NOMO-1 treated with DMSO at 0.1 percent for 48 hours (cell line): ENCODE measurements at regions not wholly inside any gene's neighbourhood (a gene's known extent, or its start where the extent isn't known, plus 50 kb on each side); places are given as distances from the start of the nearest gene placed in this dataset.

Experiments
- DNase-seq: peaks from one replicate; lab custom pipeline; 2025; ENCODE audit not compliant: unreplicated experiment; lab: John Stamatoyannopoulos, UW

GRCh38 chr2:134135793-134136192 is 118.1 kb upstream of the MGAT5 start:
- no peak for DNase-seq

- no peak for DNase-seq
Measured at GRCh38 chr2:134136731-134137130, 117.1 kb upstream of the MGAT5 start.

GRCh38 chr2:134137182-134137611 is 116.7 kb upstream of the MGAT5 start:
- DNase-seq: peak; percentile 60

GRCh38 chr2:134138115-134138514 is 115.8 kb upstream of the MGAT5 start:
- no peak for DNase-seq

- no peak for DNase-seq
Measured at GRCh38 chr2:134139611-134140010, 114.3 kb upstream of the MGAT5 start.

- no peak for DNase-seq
Measured at GRCh38 chr2:134140251-134140661, 113.6 kb upstream of the MGAT5 start.

- no peak for DNase-seq
Measured at GRCh38 chr2:134141598-134142340, 112.1 kb upstream of the MGAT5 start.

GRCh38 chr2:134142341-134142738 is 111.5 kb upstream of the MGAT5 start:
- no peak for DNase-seq

- DNase-seq: no peak
Measured at GRCh38 chr2:134142903-134143302, 111.0 kb upstream of the MGAT5 start.

GRCh38 chr2:134143568-134143967 is 110.3 kb upstream of the MGAT5 start:
- DNase-seq: no peak

GRCh38 chr2:134144081-134144596 is 109.7 kb upstream of the MGAT5 start:
- no peak for DNase-seq

GRCh38 chr2:134144651-134145050 is 109.2 kb upstream of the MGAT5 start:
- no peak for DNase-seq

GRCh38 chr2:134145519-134145918 is 108.4 kb upstream of the MGAT5 start:
- no peak for DNase-seq

- DNase-seq: no peak
Measured at GRCh38 chr2:134146161-134146560, 107.7 kb upstream of the MGAT5 start.

GRCh38 chr2:134146620-134147019 is 107.3 kb upstream of the MGAT5 start:
- no peak for DNase-seq

- no peak for DNase-seq
Measured at GRCh38 chr2:134148172-134148571, 105.7 kb upstream of the MGAT5 start.

- DNase-seq: no peak
Measured at GRCh38 chr2:134148843-134149472, 104.9 kb upstream of the MGAT5 start.

GRCh38 chr2:134149904-134150303 is 104.0 kb upstream of the MGAT5 start:
- DNase-seq: no peak

GRCh38 chr2:134150760-134151159 is 103.1 kb upstream of the MGAT5 start:
- no peak for DNase-seq

- DNase-seq: no peak
Measured at GRCh38 chr2:134152045-134153010, 101.5 kb upstream of the MGAT5 start.

GRCh38 chr2:134153294-134153880 is 100.5 kb upstream of the MGAT5 start:
- no peak for DNase-seq
